HUDEP-2 (cell line): ENCODE measurements at regions not wholly inside any gene's neighbourhood (a gene's known extent, or its start where the extent isn't known, plus 50 kb on each side); places are given as distances from the start of the nearest gene placed in this dataset.
A peak's percentile ranks its signal among the peaks of the same experiment; 100 is the strongest.

Experiments used
- DNase-seq, 76 experiments: peaks; one replicate each; lab custom pipeline; 2025; ENCODE audit not compliant: unreplicated experiment in 76 of 76; lab: John Stamatoyannopoulos, UW

DNA sequence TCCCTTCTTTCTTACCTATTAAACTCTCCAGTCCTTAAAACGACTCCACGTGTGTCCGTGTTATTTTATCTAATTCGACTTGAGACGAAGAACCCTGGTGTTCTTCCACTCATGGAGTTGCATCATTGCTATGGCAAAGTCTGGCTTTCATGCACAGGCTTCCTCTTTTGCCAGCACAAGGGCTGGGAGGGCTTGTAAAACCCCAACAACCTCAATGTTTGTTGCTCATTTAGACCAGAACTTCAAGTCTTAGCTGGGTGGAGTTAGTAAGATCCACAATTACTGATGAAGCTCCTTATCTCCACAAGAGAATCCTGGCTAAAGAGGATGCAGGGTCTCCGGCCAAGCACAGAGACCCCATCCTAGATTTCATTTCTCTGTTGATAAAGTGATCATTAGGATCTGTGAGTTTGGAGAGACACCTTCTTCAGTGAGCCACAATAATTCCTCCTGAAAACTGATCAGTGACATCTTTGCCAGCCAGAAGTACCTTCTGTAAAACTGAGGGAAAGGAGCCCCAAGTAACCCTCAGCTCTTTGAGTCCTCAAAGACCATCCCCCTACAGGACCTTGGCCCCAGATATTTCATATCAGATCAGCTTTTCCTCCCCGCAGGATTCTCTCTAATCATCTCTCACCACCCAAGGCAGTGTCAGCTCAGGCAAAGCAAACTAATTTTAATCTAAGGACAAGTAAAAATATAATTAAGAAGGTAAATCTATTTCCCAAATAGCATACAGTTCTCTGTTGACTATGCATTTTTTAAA, 514.6 kb downstream of the FUT8 start:
- no peak for DNase-seq

DNA sequence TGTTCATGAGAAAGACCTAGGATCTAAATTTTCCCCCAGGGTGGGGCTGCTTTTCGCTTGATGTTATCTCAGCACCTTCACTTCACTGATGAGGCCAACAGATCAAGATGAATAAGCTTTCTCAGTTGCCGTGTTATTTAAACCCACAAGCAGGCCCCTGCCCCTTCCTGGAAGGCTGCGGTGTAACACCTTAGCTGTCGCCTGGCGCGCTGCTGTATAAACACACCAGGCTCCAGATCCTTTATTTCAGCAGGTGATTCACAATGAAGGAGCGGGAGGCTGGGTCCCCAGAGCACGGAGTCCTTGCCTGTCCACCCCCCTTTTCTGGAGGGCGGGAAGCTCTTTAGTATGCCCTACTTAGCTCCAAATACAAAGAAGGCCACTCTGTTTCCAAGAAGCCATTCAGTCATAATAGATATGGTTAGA, 515.4 kb downstream of the FUT8 start:
- no peak for DNase-seq

DNA sequence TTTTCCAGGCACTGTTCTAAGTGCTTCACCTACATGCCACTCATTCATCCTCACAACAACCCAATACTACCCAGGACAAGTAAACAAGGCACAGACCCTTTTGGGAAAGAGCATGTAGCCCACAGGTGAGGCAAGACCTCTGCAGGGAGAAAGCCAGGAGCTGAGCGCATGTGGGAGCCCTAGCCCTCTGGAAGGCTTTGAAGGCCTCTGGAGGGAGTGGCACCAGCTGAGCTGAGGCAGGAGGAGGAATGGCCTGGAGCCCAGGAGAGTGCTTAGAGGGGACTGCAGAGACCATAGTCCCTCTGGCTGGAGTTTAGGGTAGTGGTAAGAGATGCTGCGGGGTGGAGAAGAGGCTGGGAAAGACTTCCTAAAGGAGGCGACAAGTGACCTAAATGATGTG, 516.5 kb downstream of the FUT8 start:
- DNase-seq: no peak

DNA sequence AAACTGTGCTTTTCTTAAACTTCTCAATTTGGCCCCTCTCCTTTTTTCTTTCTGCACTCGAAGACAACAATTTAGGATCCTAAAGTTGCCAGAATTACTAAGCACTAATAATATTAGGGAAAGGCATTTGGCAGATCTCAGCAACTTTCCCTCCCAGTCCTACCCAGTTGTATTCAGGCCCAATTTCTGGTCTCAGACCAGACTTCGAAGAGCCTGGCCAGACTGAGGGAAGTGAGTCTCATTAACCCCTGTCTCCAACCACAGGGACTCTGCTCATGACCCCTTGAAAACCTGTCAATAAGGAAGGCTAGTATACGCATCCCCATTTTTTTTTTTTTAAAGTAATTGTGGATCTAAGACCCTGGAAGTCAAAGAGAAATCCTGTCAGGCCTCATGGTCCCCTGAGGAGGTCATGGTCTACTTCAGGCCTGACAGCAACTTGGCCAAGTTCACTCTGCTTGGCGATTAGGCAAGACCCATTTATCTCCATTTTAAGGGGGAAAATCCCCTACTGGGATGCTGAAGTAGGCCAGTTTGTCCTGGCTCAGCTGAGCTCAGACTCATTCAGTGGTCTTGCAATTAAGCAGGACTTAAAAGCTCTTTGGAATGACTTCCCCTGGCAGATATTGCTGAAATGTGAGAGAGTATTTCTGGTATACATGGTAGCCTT, 521.0 kb downstream of the FUT8 start:
- no peak for DNase-seq

DNA sequence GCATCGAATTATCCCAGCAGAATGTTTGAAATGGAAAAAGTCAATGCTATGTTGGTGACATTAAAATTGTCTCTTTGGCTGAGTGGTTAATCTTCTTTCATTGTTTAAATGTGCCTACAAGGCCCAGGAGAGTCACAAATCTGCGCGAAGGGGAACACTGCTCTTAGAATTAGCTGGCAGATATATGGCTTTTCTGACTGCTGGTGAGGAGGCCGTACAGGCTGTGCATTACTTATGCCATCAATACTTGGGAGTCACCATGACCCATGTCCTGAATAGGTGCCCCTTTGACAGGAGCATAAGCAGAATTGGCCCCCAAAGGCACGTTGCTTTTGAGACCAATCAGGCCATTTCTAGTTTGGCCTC, 521.5 kb downstream of the FUT8 start:
- no peak for DNase-seq

DNA sequence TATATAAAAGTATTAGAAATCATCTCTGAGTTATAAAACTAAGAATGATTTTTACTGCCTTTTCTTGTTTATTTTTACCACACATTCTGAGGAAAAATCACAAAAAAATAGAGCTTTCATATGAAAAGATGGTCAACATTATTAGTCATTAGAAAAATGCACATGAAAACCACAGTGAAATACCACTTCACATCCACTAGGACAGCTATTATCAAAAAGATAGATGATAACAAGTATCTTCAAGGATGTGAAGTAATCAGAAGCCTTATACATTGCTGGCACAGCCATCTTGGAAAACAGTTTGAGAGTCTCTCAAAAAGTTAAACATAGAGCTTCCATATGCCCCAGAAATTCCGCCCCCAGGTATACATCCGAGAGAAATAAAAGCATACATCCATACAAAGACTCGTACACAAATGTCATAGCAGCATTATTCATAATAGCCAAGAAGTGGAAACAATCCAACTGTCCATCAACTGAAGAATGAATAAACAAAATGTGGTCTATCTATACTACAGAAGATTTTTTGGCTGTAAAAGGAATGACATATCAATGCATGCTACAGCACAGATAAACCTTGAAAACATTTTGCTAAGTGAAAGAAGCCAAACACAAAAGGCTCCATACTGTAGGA, 523.9 kb downstream of the FUT8 start:
- DNase-seq: no peak

DNA sequence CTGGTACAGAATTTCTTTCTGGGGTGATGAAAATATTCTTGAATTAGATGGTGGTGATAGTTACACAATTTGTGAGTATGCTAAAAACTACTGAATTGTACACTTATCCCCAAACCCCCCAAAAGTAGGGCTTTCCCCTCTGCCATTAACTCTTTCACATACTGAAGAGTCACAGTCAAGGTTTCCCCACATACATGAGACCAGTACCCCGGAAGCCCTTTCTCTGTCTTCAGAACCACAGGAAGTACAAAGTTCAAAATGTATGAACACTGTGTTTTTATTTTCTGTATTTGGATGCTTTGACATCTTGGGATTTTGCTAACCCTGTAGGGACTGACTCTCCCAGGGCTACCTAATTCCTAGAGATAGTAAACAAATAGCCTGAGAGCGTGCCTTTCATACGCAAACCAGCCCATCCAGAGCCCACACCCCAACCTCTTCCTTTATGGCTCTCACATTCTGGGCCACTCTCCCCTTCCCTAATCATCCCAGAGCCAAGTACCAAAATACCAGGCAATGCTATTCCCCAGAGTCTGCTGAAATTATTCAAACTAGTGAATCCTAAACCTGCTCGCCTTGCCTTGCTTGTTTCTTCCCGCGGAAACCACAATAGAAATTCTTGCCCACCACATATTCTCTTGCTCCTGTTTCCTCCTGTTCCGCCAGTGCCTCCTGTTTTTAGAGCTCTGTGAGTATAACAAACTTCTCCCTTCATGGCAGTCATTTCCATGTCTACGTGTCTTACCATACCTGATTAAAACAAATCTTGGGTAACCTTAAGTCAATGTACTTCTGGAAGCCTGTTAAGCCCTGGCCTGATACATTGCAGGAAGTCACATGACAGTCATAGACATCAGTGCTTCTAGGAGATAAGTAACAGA, 524.8 kb downstream of the FUT8 start:
- no peak for DNase-seq

DNA sequence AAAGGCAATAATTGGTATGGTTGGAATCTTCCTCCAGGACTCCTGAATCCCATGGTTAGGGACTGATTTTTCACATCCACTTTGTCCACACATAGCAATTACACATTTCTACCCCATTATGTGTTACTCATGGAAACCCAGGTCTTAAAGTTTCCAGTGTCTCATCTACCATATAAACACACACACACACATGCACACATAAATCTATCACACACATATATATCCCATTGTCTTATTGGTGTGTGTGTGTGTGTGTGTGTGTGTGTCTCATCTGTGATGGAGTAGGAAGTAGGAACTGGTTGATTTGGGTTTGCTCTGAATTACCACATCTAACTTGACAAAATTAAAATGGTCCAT, 525.4 kb downstream of the FUT8 start:
- no peak for DNase-seq

DNA sequence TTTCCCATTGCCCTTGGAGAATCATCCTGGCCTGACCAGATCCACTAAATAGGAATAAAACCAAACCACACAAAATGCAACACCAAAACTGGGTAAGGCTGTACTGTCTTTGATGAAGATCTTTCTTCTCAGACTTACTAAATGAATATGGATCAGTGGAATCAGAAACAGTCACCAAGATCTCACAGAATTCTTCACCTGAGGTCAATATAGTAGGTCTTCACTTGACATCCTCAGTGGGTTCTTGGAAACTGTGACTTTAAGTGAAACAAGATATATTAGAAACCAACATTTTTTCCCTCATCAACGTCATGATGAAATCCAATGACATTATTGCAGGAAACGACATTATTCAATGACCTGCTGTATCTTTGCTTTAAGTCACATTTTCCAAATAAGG, 526.2 kb downstream of the FUT8 start:
- DNase-seq: no peak

DNA sequence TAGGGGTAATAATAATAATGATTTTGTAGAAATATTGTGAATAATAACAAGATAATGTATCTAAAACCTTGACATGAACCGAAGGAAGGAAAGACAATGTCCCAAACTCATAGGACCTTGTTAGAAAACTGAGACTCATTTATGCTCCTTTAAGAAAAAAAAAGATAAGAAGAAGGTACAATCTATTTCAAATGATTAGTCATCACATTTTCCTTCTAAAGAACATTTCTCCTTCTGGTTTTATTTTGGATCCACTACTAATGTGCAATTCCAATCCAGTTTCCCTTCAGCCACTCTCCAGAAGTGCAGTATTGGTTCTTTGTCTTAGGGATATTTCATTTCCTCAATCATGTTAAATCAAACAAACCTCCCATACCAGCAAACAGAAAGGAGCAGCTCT, 526.7 kb downstream of the FUT8 start:
- no peak for DNase-seq

DNA sequence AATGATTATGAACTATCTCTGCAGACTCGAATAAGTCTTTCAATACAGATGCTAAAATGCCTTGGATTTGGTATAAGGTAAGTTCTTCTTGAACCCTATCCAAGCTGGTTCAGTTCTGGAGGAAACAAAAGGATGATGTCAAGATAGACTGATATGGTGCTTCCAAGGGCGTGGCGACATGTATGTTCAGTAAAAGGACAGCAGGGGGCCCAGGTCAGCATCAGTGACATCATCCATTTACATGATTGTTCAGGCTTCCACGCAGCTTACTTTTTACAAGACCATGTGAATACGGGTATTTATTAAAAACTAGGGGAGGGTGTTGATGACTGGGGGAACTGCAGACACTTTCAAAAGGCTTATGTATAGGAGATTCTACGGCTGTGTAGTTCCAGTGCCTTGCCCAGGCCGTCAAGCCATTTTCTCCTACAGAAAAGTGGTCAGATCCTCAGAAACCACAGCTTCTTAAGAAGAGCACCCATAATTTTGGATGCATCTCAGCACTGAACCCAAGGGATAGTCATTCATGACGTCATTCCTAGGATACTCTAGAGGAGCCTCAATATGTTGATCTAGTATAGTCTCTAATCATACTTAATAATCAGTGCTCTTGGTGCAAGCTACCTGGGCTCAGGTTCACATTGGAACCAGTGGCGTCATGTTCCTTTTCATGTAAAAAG, 527.7 kb downstream of the FUT8 start:
- DNase-seq: peak in 4 of 76 experiments; percentile 1 to 10 (median 10)

DNA sequence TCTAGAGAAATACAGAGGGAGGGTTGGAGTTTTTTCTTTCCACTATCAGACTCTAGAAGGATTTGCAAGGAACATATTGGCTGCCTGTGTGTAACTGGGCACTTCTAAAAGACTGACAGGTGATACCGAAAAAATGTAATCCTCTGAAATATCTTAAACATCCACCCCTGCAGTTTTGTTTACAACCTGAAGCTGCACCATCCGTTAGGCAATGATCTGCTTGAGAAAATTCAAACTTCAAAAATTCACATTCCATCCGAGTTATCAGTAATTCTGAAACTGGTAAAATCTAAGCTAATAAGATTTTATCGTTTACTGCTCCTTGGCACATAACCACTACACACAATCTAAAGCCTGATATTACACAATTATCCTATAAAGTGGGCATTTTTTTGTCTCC, 528.6 kb downstream of the FUT8 start:
- no peak for DNase-seq

DNA sequence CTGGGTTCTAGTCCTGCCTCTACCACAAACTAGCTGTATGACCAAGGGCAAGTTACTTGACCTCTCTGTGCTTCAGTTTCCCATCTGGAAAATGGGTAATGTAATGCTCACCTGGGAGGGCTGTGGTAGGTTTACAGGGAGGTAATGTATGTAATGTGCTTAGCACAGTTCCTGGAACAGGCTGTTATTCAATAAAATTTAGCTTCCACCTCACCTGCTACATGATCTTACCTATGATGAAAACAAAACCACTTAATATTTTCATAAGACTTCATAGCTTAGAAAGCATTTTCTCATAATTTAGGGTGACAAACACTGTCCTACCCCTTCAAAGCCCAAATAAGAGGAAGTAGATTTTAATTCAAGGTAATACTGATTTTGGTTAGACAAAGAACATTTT, 530.6 kb downstream of the FUT8 start:
- no peak for DNase-seq

DNA sequence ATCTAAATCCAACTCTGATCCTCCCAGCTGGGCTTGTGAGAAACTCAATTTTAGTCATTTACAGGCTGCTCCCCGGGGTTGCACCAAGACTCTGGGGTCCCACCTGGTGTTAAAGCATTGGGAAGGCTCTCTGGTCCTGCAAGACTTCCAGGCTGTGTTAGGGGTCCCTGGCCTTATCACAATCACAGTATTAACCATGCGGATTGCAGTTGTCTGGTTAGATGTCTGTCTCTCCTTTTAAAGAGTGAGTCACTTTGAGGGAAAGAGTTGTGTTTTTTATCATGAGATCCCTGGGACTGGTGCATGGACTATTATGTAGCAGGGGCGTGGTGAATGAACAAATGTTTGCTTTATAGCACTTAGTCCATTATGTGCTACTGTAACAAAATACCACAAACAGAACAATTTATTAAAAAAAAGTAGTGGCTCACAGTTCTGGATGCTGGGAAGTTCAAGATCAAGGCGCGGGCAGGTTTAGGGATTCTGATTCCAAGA, 531.4 kb downstream of the FUT8 start:
- DNase-seq: no peak

DNA sequence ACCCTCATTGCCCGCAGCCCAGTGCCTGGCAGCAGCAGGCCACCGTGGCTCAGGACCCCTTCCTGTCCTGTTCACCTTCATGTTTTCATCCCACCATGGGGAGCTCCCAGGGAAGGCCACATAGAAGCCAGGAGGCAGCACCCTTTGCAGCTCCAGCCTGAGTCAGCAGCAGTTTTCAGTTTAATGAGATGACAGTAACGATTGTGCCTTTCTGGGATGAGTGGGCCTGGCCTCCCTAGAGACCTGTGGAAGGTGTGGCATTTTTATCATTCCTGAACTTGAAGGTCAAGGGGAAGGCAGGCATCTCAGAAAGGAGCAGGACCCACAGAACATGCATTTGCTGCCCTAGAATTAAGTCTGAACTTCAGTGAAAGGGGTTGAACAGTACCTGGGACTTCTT, 532.8 kb downstream of the FUT8 start:
- DNase-seq: no peak

DNA sequence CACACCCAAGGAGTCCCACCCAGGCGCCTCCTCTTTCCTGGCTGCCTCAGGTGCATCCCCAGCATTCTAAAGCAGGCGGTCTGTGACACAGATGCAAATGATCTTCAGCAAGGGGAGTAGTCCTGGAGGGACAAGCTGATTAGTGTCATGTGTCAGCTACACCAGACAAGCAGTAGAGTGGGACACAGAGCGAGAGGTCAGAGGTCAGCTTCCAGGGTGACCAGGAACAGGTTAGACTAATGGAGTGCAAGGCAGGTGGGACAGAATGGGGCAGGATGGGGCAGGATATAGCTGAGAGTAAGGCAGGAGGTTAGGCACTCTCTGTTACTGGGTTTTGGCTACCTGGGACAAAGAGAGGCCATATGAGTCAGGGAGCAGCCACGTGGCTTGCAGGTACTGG, 534.0 kb downstream of the FUT8 start:
- DNase-seq: no peak

DNA sequence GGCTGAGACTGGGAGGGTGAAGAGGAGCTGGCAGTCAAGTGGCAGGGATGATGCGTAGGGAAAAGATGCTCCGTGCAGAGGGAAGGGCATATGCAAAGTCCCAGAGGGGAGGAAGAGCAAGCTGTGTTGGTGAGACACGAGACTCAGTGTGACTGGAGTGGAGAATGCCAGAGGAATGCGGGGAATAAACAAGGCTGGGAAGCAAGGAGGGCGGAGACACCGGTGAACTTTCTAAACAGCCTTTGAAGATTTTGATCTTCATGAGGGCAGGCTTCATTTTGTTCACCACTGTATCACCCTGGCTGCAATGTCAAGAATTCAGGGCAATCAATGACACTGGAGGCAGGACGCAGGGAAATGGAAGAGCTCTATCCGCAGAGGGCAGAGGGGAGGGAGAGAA, 535.8 kb downstream of the FUT8 start:
- no peak for DNase-seq

DNA sequence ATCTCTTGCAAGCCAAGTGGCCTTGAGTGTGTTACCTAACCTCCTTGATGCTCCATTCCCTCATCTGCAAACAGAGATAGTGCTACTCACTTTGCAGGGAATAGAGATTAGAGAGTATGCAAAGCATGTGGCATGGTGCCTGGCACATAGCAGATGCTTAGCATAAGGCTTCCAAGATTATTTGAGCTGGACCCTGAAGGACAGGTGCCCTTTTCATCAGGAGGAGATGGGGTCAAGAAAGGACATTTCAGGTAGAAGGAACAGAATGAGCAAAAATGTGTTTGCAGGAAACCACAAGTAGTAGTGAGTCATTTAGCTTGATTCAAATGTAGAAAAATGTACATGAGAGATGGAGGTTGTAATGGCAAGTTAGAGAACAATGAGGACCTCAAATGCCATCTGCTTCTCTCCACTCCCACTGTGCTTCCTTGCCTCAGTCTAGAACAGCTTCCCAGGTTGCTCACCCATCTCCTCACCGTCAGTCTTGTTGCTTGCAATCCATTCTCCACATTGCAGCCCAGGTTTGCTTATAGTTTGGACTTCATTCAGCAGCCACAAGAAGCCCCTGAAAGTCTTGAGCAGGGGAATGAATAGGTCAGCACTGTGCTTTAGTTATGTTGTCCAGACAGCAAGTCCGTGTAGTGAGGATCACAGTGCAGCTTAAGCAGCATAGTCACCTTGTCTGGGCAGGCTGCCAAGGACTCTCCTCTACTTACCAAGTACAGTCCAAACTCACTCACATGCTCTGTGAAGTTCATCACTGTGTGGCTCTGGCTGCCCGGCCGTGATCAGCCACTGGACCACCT, 536.3 kb upstream of the CCDC196 start:
- DNase-seq: peak in 39 of 76 experiments; percentile 1 to 55 (median 17)

DNA sequence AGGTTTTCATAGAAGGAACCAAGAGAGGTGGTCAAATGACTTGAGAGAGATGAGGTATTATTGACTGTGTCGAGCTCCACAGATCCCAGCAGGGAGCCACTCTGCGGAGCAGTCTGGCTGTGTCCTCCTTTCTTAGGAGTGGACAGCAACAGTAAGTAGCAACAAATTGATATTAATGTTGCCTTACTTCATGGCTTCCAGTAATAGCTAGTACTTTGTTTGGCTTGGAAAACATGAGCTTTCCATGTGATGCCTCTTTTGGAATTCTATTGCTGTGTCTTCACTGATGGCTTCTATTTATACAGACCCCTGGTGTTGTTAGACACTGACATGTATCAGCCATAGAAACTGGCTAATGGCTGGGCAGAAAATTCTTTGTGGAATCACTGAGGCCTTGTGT, 531.2 kb upstream of the CCDC196 start:
- no peak for DNase-seq
